Mesothelial cell of epicardium (in vitro differentiated cells): ENCODE measurements at regions not wholly inside any gene's neighbourhood (a gene's known extent, or its start where the extent isn't known, plus 50 kb on each side); places are given as distances from the start of the nearest gene placed in this dataset.

Experiments
- DNase-seq, 2 experiments: peaks; one replicate each; pipeline ENCODE4 v3.0.0; 2021; ENCODE audit warnings: low spot score in 2 of 2; ENCODE audit not compliant: unreplicated experiment in 2 of 2
- H3K27ac Mint-ChIP-seq: 2 replicates; pipeline ENCODE4 v1.8.0; 2021; ENCODE audit warnings: mixed read lengths
- H3K27me3 Mint-ChIP-seq: 2 replicates; pipeline ENCODE4 v1.8.0; 2021; ENCODE audit warnings: low read depth, mixed read lengths
- H3K36me3 Mint-ChIP-seq: 2 replicates; pipeline ENCODE4 v1.8.0; 2021; ENCODE audit warnings: mixed read lengths
- H3K4me1 Mint-ChIP-seq: 2 replicates; pipeline ENCODE4 v1.8.0; 2021; ENCODE audit warnings: mixed read lengths
- H3K4me3 Mint-ChIP-seq: 2 replicates; pipeline ENCODE4 v1.8.0; 2021; ENCODE audit warnings: mild to moderate bottlenecking, moderate library complexity, mixed read lengths
- H3K9me3 Mint-ChIP-seq: 2 replicates; pipeline ENCODE4 v1.8.0; 2021; ENCODE audit warnings: mixed read lengths
- TF ChIP-seq, protein P1 (sequence below): fragments of 200-600 bp; sonication (generic); IDR thresholded peaks from one replicate; pipeline ENCODE4 v1.5.0; 2021; ENCODE audit warnings: antibody characterized with exemption; ENCODE audit not compliant: unreplicated experiment

DNA sequence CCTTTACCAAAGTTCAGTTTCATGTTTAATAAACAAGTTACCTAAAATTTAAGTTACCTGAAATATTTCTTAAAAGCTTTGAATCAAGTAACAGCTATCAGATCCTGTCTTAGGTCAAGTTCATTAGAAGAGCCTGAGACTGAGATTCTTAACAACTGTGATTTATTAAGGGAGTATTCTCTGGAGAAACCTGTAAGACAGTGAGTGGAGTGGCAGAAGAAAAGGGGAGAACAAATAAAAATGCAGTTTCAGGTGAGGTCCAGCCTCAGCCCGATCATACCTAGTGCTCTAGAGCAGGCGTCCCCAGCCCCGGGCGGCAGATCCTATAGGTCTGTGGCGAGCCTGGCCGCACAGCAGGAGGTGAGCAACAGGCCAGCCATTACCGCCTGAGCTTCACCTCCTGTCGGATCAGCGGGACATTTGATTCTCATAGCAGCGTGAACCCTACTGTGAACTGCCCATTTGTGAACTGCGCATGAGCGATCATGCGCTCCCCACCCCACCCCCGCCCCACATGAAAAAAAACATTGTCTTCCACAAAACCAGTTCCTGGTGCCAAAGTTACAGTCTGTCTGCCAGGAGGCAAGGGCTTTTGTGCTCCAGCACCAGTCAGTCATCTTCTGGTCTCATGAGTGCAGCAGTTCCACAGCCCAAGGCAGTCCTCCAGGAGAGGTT, 59.2 kb upstream of the ADGRB3 start:
- Mint-ChIP-seq H3K36me3 (no peaks in the 10 kb centered on the region), H3K27ac (peak overlapping the region; percentile 59)

DNA sequence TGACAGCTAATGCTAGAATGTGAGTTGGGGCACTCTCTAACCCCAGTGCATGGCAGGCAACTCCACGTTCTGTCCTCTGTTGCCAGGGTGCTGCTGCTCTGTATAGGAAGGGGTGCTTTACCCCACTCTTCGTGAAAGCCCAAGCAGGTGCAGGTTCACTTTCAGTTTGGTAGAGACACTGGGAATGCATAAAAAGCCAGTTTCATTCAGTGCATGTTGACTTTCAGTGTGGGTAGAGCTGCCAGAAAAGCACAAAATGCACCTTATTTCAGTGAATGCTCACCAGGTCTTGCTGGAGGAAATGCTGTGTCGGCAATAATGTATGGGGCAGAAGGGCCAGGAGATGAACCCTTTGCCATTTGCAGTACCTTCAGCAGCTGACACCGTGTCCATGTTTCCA, 62.1 kb upstream of the ADGRB3 start:
- H3K4me1 Mint-ChIP-seq, result peaks cover 14% of the 10 kb centered on the region
- peaks cover 46% of the 10 kb centered on the region for H3K9me3 Mint-ChIP-seq
- no peak for DNase-seq
- H3K4me3 Mint-ChIP-seq, result no peak overlapping the region
- TF ChIP-seq, protein P1, sequence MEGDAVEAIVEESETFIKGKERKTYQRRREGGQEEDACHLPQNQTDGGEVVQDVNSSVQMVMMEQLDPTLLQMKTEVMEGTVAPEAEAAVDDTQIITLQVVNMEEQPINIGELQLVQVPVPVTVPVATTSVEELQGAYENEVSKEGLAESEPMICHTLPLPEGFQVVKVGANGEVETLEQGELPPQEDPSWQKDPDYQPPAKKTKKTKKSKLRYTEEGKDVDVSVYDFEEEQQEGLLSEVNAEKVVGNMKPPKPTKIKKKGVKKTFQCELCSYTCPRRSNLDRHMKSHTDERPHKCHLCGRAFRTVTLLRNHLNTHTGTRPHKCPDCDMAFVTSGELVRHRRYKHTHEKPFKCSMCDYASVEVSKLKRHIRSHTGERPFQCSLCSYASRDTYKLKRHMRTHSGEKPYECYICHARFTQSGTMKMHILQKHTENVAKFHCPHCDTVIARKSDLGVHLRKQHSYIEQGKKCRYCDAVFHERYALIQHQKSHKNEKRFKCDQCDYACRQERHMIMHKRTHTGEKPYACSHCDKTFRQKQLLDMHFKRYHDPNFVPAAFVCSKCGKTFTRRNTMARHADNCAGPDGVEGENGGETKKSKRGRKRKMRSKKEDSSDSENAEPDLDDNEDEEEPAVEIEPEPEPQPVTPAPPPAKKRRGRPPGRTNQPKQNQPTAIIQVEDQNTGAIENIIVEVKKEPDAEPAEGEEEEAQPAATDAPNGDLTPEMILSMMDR, result no peak
- H3K27me3 Mint-ChIP-seq, result peaks cover 1% of the 10 kb centered on the region
- no peak overlapping the region for H3K27ac Mint-ChIP-seq
- H3K36me3 Mint-ChIP-seq, result no peaks in the 10 kb centered on the region

More for the DNA sequence above, 59.2 kb upstream of the ADGRB3 start:
- Mint-ChIP-seq H3K4me1 (peaks cover 14% of the 10 kb centered on the region), H3K27me3 (peaks cover 1% of the 10 kb centered on the region), H3K9me3 (peaks cover 23% of the 10 kb centered on the region), H3K4me3 (peak overlapping the region; percentile 58)
- peak in 1 of 2 experiments; percentile 43 for DNase-seq
- TF ChIP-seq, protein P1, result no peak

DNA sequence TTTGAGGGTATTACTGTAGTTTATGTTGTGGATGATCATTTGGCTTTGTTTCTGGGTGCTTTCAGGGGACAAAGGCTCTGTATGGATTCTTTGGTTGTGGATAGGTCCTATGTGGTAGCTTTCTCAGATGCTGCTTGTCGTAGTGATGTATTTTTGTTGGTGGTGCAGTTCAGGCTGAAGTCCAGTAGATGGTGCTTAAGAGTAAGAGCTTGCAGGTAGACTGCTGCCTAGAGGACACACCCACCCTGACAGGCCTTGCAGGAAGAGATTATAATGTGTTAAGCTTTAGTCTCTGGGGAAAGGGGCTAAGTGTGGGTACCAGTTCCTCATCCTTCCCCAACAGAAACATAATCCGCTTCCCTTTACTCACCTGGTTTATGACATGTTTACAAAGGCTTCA, 62.6 kb upstream of the ADGRB3 start:
- H3K4me1 Mint-ChIP-seq, result peaks cover 14% of the 10 kb centered on the region
- DNase-seq, result no peak

DNA sequence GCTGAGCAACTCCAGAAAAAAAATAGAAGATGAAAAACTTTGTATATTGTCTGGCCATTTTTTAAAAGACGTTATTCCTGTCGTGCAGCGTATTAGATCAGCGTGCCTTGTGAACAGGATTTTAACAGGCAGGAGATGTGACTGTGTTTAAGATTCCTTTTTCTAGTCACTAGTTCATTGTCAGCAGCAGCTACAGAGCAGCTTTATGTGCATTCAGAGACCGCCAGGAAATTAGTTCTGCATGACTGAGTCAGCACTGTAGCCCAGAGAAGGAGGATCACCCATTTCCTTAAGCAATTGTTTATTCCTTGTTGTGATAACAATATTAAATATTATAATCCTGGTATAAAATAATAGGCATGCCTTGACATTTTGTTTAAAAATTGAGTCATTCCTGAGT, 75.4 kb upstream of the ADGRB3 start:
- Mint-ChIP-seq H3K27ac (no peak overlapping the region), H3K9me3 (no peaks in the 10 kb centered on the region), H3K36me3 (no peaks in the 10 kb centered on the region), H3K4me1 (no peaks in the 10 kb centered on the region), H3K27me3 (peaks cover 2% of the 10 kb centered on the region), H3K4me3 (no peak overlapping the region)
- DNase-seq, result no peak
- TF ChIP-seq, protein P1, result no peak

More for the DNA sequence above, 62.6 kb upstream of the ADGRB3 start:
- Mint-ChIP-seq H3K4me3 (no peak overlapping the region), H3K36me3 (no peaks in the 10 kb centered on the region), H3K27me3 (peaks cover 1% of the 10 kb centered on the region), H3K27ac (no peak overlapping the region), H3K9me3 (peaks cover 50% of the 10 kb centered on the region)
- TF ChIP-seq, protein P1, result no peak

DNA sequence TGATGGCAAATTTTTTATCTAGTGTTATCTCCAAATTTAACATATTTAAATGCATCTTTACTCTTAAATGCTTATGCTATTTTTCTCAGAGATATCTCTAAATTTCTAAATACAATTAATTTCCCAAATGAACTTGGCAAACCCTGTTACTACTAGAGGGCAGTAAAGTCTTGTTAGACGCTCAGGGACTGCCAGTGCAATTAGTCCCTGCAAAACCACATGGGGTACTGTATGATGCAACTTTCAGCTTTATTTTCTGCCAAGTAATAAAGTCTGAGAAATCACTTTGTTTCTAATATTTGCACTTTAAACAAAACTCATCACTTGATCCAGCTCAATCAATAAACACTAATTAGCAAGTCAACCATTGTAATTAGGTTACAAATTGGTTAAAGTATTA, 76.0 kb upstream of the ADGRB3 start:
- H3K4me3 Mint-ChIP-seq, result no peak overlapping the region
- no peaks in the 10 kb centered on the region for H3K36me3 Mint-ChIP-seq
- peaks cover 2% of the 10 kb centered on the region for H3K27me3 Mint-ChIP-seq
- H3K27ac Mint-ChIP-seq, result no peak overlapping the region
- no peaks in the 10 kb centered on the region for H3K9me3 Mint-ChIP-seq
- no peak for DNase-seq
- TF ChIP-seq, protein P1, result no peak
- no peaks in the 10 kb centered on the region for H3K4me1 Mint-ChIP-seq
